HG03342 (cell line): ENCODE measurements at regions not wholly inside any gene's neighbourhood (a gene's known extent, or its start where the extent isn't known, plus 50 kb on each side); places are given as distances from the start of the nearest gene placed in this dataset.
"Not testable (repeated sequence)": the region's sequence is repeated elsewhere in the genome, so short reads cannot be mapped to it uniquely, and the experiment has no call there.

Experiments
- ATAC-seq: cut with Tn5 transposase; IDR thresholded peaks from one replicate; pipeline ENCODE4 v1.9.1; 2021; ENCODE audit warnings: mild to moderate bottlenecking, moderate library complexity; ENCODE audit not compliant: unreplicated experiment

DNA sequence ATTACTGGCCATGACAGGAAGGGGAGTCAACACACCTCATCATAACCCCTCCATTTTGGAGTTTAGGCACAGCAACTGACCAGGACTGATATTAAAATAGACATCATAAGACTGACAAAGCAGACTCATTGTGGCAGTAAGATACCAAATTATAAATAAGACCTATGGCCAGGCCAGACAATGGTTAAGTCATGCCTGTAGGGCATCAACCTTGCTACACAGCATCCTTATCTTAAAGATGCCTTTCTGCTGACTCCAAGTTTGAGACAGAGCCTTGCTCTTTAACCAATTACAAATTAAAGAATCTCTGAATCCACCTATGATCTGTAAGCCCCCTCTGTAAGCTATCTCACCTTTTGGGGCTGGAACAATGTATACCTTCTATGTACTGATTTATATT lies 65.5 kb downstream of the VCX2 start:
- no peak for ATAC-seq

DNA sequence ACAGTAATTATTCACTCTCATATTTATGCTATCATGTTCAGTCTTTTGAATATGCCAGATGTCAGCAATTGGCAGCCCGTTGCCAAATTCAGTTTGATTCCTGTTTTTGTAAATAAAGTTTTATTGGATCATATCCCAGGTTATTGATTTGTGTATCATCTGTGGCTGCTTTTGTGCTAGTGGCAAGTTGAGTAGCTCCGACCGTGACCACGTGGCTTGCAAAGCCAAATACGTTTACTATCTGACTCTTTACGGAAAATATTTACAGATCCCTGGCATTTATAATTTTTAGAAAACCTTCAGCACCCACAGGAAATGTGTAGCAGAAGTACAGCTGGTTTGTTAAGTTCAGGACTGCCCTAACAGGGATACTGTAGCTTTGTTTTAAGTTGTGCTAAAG lies 67.4 kb downstream of the VCX2 start:
- no peak for ATAC-seq

GRCh38 chrX:8091510-8091909 lies 79.6 kb downstream of the VCX2 start:
- no peak for ATAC-seq

DNA sequence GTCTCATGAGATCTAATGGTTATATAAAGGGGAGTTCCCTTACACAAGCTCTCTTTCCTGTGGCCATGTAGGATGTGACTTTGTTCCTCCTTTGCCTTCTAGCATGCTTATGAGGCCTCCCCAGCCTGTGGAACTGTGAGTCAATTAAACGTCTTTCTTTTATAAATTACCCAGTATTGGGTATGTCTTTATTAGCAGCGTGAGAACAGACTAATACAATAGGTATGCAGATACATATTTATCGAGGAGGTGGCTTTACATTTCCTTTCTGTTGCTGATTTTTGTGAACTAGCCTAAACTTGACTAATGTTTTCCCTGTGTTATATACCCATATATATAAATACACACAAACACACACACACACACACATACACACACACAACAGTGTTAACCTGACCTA lies 80.2 kb downstream of the VCX2 start:
- no peak for ATAC-seq

- no peak for ATAC-seq
These were observed 80.6 kb downstream of the VCX2 start for GRCh38 chrX:8090482-8090881.

DNA sequence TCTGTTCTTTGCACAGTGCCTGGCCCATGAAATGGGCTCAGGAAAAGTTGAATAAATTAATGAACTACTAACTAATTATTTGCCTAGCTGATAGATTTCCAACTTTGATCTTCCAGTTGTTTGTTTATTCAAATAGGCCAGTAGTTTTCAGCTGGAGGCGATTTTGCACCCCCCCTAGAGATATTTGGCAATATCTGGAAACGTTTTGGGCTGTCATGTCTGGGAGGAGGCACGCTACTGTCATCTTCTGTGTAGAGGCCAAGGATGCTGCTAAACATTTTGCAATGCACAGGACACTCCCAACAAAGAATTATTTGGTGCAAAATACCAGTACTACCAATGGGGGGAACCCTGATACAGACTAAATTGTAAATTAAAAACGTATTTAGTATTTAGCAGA lies 81.9 kb downstream of the VCX2 start:
- ATAC-seq: no peak

GRCh38 chrX:8084006-8084405 lies 87.1 kb downstream of the VCX2 start:
- ATAC-seq: no peak

- no peak for ATAC-seq
These were observed 87.8 kb downstream of the VCX2 start for GRCh38 chrX:8083286-8083685.

- ATAC-seq: no peak
These were observed 95.4 kb downstream of the VCX2 start for GRCh38 chrX:8075636-8076035.

DNA sequence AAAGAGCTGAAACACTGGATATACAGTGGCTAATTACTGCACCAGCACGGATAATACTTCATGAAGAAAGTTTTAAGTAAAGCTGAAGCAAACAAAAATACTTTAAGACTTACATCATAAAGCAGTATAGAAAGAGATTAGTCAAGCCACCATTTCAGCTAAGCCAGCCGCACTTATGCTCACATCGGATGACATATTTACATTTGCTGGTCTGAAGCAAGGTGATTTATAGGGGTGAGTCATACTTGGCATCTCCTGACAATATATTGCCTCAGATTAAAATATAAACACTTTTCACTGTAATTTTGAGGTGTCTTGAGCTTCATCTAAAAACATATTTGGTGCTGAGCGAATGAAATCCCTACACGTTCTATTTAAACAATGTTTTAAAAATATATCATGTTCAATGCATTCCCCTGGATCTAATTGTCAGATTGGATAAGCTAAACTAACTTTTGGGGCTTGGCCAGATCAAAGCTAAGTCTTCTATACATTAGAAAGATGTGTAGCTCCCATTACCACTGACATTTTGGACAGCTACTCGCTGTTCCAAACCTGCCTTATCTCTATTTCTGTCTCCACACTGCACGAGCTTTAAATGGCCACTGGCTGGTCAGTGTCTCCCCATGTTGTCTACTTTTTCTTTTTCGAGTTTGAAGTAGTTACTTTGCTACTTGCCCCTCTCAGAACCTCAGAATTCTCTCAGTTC lies 103.2 kb downstream of the VCX2 start:
- ATAC-seq: no peak

DNA sequence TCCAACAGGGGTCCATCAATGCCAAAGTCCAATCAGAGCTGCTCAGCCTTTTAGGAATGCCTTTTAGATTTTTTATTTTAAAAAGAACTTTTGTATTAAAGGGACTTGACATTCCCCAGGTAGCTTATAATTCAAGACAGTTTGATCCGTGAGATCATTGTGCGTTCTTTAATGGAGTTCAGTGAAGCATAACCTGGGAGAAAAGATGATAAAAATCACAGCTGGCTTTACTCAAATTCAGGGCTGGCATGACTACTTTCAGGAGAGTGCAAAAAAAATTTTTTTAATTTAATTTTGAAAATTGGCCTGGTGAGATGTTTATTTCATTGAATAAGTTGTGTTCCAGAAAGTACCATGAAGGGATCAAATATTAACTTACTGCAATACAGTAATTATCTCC lies 118.2 kb downstream of the VCX2 start:
- no peak for ATAC-seq

GRCh38 chrX:8049827-8050226 lies 121.2 kb downstream of the VCX2 start:
- ATAC-seq: no peak

GRCh38 chrX:8048466-8048865 lies 121.3 kb upstream of the PNPLA4 start:
- ATAC-seq: no peak

GRCh38 chrX:8044947-8045346 lies 117.7 kb upstream of the PNPLA4 start:
- ATAC-seq: no peak

GRCh38 chrX:8043546-8043945 lies 116.3 kb upstream of the PNPLA4 start:
- no peak for ATAC-seq

- ATAC-seq: no peak
These were observed 115.9 kb upstream of the PNPLA4 start for GRCh38 chrX:8043121-8043520.

- ATAC-seq: peak; percentile 59
These were observed 115.1 kb upstream of the PNPLA4 start for GRCh38 chrX:8042304-8042703.

DNA sequence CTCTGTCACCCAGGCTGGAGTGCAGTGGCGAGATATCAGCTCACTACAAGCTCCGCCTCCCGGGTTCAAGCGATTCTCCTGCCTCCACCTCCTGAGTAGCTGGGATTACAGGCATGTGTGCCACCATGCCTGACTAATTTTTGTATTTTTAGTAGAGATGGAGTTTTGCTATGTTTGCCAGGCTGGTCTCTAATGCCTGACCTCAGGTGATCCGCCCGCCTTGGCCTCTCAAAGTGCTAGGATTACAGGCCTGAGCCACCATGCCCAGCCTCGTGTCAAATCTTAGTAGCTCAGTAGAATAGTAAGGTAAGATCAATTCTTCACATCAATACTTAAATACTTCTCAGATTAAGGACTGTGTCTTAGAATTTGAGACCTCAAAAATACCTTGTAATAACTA lies 112.5 kb upstream of the PNPLA4 start:
- ATAC-seq: not testable (repeated sequence)

GRCh38 chrX:8037593-8038348 lies 110.6 kb upstream of the PNPLA4 start:
- no peak for ATAC-seq

DNA sequence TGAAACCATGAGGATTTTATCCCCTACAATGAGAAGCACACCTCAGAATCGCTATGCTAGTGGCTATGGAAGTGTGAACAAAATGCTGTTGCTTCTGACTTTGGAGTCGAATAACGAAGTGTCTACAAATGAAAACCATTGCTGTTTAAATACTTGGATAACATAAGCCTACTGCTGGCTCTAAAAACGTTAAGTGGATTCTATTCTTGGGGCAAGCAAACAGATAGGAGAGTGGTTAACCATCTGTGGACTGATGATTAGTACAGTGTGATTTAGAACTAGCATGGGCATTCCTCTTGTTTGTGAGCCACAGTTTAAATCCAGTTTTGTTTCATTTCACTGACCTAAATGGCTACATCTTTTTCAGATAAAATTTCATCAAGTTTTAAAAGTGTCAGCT lies 109.7 kb upstream of the PNPLA4 start:
- ATAC-seq: no peak

GRCh38 chrX:8034058-8034457 lies 106.8 kb upstream of the PNPLA4 start:
- ATAC-seq: no peak

DNA sequence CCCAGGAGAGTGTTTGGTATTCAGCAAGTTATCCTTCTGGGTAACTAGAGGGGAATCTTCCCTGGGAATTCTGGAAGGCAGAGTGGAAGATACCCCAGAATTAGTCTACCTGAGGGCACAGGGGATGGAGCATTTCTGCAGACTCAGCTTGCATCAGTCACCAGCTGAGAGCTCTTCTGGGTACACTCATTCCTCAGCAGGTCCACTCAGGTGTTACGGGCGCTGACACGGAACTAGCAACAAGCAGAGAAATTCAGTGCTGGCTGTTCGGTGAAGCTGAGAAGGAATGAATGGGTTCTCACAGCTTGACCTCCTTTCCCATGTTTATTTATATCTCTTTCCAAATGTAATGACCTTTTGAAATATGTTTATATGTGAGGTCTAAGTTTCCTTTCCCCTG lies 106.0 kb upstream of the PNPLA4 start:
- no peak for ATAC-seq

DNA sequence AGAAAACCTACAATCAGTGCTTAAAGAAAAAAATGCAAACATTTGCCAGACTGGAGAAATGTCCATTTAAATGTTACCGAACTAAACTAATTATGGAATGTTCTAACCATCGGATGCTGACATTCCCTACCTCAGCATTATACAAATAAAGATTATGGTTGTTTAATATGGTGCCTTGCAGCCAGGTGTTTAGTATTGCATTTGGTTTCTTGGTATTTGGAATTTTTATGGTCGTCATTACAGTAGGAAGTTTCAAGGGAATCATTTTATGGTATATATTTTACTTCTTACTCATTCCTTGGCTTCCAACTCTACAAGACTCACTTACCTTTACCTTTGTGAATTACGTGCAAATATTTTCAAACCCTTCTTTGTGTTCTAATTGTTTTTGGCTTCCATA lies 103.1 kb upstream of the PNPLA4 start:
- ATAC-seq: no peak
